Breast epithelium (tissue), 4 donors: ENCODE measurements at regions not wholly inside any gene's neighbourhood (a gene's known extent, or its start where the extent isn't known, plus 50 kb on each side); places are given as distances from the start of the nearest gene placed in this dataset.

Source experiments
- DNase-seq, 2 donors: peaks; one replicate each; pipeline ENCODE4 v3.0.0-alpha.2; 2019; ENCODE audit warnings: low spot score in 2 of 2
- H3K27ac ChIP-seq, 2 donors: fragments of 200-600 bp; sonication (generic) in 1 of 2; one replicate each; pipeline ENCODE4 v1.5.1; 2016 to 2019; ENCODE audit warnings: mild to moderate bottlenecking in 1 of 2
- H3K27me3 ChIP-seq, 2 donors: fragments of 200-600 bp; sonication (generic) in 1 of 2; one replicate each; pipeline versions ENCODE4 v1.5.1 to v1.6.0; 2017 to 2019; ENCODE audit warnings: control low read depth in 1 of 2, mild to moderate bottlenecking in 1 of 2
- H3K36me3 ChIP-seq: fragments of 200-600 bp; one replicate; pipeline ENCODE4 v1.5.1; 2019
- H3K4me1 ChIP-seq, 2 donors: fragments of 200-600 bp; sonication (generic); one replicate each; pipeline ENCODE4 v1.5.1; 2016 to 2019; ENCODE audit warnings: control low read depth in 1 of 2
- H3K4me3 ChIP-seq, 3 donors: fragments of 200-600 bp; sonication (generic); 1 replicate in 2 of 3; 2 replicates in 1 of 3; pipeline ENCODE4 v1.5.1; 2016 to 2019; ENCODE audit warnings: mild to moderate bottlenecking in 3 of 3, moderate library complexity in 2 of 3
- H3K9me3 ChIP-seq, 2 donors: fragments of 200-600 bp; sonication (generic) in 1 of 2; one replicate each; pipeline ENCODE4 v1.5.1; 2016 to 2019; ENCODE audit warnings: control low read depth in 1 of 2
- POLR2A ChIP-seq: fragments of 450-650 bp; IDR thresholded peaks from one replicate; pipeline ENCODE4 v1.6.1; 2016; ENCODE audit warnings: antibody characterized with exemption, mild to moderate bottlenecking, moderate library complexity
- POLR2AphosphoS5 ChIP-seq, 3 donors: sonication (generic); formaldehyde crosslinking; IDR thresholded peaks; one replicate each; pipeline ENCODE4 v1.6.1; 2017; ENCODE audit warnings: antibody characterized with exemption in 3 of 3
- intact Hi-C: fragments of 100-400 bp; cut with DNase I; formaldehyde crosslinking; loops from one replicate; pipeline ENCODE4 v1.15.1; 2023; ENCODE audit warnings: low total_unique reads
- TF ChIP-seq, protein P1 (sequence below), 3 donors: fragments of 450-650 bp; IDR thresholded peaks; one replicate each; pipeline ENCODE4 v1.5.1; 2016 to 2017; ENCODE audit warnings: antibody characterized with exemption in 3 of 3, mild to moderate bottlenecking in 3 of 3, moderate library complexity in 3 of 3

GRCh38 chr20:47868236-47868635 is 83.0 kb upstream of the SULF2 start:
- no peaks in the 10 kb centered on the region for H3K36me3 ChIP-seq
- H3K27me3 ChIP-seq, result peaks cover 0 to 7% of the 10 kb centered on the region in 2 donors
- no peak overlapping the region for H3K4me3 ChIP-seq
- intact Hi-C loops, result no loop called here
- TF ChIP-seq POLR2A, result no peak
- H3K4me1 ChIP-seq, result no peaks in the 10 kb centered on the region
- H3K9me3 ChIP-seq, result no peaks in the 10 kb centered on the region
- DNase-seq, result no peak
- H3K27ac ChIP-seq, result no peak overlapping the region

DNA sequence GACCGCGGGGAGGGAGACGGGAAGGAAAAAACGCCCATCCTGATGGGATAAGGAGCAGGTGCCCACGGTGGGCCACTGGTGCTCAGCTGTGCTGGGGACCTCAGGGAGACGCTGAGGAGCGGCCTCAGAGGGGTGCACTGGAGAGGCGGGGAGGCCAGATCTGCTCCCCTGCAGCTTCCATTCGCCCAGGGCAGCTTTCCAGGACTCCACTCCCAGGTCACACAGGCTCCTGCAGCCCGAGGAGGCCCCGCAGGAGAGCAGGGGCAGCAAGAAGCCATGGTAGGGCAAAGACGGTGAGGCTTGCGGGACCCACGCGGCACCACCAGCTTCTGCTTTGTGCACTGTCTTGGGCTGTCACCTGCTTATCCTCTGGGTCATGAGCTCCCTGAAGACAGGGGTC is 82.5 kb upstream of the SULF2 start:
- H3K27ac ChIP-seq, result no peak overlapping the region
- H3K4me1 ChIP-seq, result no peaks in the 10 kb centered on the region
- intact Hi-C loops, result no loop called here
- no peak for DNase-seq
- no peak overlapping the region for H3K4me3 ChIP-seq
- no peaks in the 10 kb centered on the region for H3K36me3 ChIP-seq
- TF ChIP-seq, protein P1, sequence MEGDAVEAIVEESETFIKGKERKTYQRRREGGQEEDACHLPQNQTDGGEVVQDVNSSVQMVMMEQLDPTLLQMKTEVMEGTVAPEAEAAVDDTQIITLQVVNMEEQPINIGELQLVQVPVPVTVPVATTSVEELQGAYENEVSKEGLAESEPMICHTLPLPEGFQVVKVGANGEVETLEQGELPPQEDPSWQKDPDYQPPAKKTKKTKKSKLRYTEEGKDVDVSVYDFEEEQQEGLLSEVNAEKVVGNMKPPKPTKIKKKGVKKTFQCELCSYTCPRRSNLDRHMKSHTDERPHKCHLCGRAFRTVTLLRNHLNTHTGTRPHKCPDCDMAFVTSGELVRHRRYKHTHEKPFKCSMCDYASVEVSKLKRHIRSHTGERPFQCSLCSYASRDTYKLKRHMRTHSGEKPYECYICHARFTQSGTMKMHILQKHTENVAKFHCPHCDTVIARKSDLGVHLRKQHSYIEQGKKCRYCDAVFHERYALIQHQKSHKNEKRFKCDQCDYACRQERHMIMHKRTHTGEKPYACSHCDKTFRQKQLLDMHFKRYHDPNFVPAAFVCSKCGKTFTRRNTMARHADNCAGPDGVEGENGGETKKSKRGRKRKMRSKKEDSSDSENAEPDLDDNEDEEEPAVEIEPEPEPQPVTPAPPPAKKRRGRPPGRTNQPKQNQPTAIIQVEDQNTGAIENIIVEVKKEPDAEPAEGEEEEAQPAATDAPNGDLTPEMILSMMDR (IDR thresholded peaks at IDR 0.05), result no peak
- no peak for TF ChIP-seq POLR2A
- no peak for TF ChIP-seq POLR2AphosphoS5 (IDR thresholded peaks at IDR 0.05)
- H3K27me3 ChIP-seq, result peaks cover 0 to 7% of the 10 kb centered on the region in 2 donors
- H3K9me3 ChIP-seq, result peaks cover 0 to 2% of the 10 kb centered on the region in 2 donors

- intact Hi-C loops, result no loop called here
- peaks cover 0 to 5% of the 10 kb centered on the region in 2 donors for H3K9me3 ChIP-seq
- H3K4me3 ChIP-seq, result no peak overlapping the region
- peaks cover 0 to 7% of the 10 kb centered on the region in 2 donors for H3K27me3 ChIP-seq
- no peaks in the 10 kb centered on the region for H3K36me3 ChIP-seq
- H3K4me1 ChIP-seq, result no peaks in the 10 kb centered on the region
- no peak overlapping the region for H3K27ac ChIP-seq
- no peak for DNase-seq
- no peak for TF ChIP-seq POLR2A
- TF ChIP-seq, protein P1 (IDR thresholded peaks at IDR 0.05), result no peak
- no peak for TF ChIP-seq POLR2AphosphoS5 (IDR thresholded peaks at IDR 0.05)
These were observed 81.2 kb upstream of the SULF2 start for GRCh38 chr20:47866480-47866879.

DNA sequence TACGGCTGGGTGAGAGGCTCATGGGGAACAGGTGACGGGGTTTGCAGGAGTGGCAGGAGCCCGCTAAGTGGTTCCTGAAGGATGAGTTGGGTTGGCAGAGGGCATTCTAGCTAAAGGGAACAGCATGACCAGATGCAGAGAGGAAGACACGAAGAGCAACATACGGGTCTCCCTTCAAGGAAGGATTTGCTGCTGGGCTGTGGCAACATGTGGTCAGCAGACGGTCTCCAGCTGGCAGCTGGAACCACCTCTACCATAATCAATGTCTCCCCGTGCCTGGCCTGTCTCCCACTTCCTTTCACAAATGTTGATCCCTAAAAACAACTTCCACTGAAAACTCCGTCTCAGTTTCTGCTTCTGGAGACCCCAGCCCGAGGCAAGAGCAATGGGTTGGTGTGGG is 80.6 kb upstream of the SULF2 start:
- peaks cover 0 to 7% of the 10 kb centered on the region in 2 donors for H3K27me3 ChIP-seq
- H3K9me3 ChIP-seq, result peaks cover 0 to 5% of the 10 kb centered on the region in 2 donors
- intact Hi-C loops, result no loop called here
- no peaks in the 10 kb centered on the region for H3K4me1 ChIP-seq
- no peak for DNase-seq
- H3K27ac ChIP-seq, result no peak overlapping the region
- H3K36me3 ChIP-seq, result no peaks in the 10 kb centered on the region
- H3K4me3 ChIP-seq, result no peak overlapping the region
- TF ChIP-seq POLR2A (no peak), POLR2AphosphoS5 (IDR thresholded peaks at IDR 0.05) (no peak)
- TF ChIP-seq, protein P1 (IDR thresholded peaks at IDR 0.05), result no peak

DNA sequence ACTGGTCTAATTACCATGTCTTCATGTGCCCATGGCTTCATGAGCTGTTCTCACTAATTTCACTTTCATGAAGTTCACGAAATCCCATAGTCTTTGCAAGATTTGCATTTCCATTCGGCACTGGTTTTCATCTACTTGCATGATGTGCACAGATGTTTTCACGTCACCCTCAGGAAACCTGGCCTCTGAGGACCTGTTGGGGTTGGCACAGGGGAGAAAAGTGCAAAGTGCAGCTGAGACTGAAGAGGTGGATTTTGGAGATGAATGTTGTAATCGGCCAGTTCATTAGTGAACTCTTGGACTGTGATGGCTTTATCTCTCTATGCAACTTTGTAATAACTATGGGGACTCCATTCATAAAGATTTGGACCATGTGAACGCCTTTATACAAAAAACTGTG is 80.2 kb upstream of the SULF2 start:
- H3K4me3 ChIP-seq, result no peak overlapping the region
- TF ChIP-seq POLR2AphosphoS5 (IDR thresholded peaks at IDR 0.05) (no peak), POLR2A (no peak)
- TF ChIP-seq, protein P1 (IDR thresholded peaks at IDR 0.05), result no peak
- intact Hi-C loops, result no loop called here
- H3K27ac ChIP-seq, result no peak overlapping the region
- peaks cover 0 to 7% of the 10 kb centered on the region in 2 donors for H3K27me3 ChIP-seq
- H3K4me1 ChIP-seq, result no peaks in the 10 kb centered on the region
- peaks cover 0 to 5% of the 10 kb centered on the region in 2 donors for H3K9me3 ChIP-seq
- no peak for DNase-seq
- H3K36me3 ChIP-seq, result no peaks in the 10 kb centered on the region

- TF ChIP-seq POLR2A, result no peak
- TF ChIP-seq, protein P1 (IDR thresholded peaks at IDR 0.05), result no peak
- H3K27ac ChIP-seq, result no peak overlapping the region
- no peaks in the 10 kb centered on the region for H3K4me1 ChIP-seq
These were observed 78.7 kb upstream of the SULF2 start for GRCh38 chr20:47863981-47864380.

More at GRCh38 chr20:47863981-47864380, 78.7 kb upstream of the SULF2 start:
- H3K27me3 ChIP-seq, result peaks cover 0 to 7% of the 10 kb centered on the region in 2 donors
- intact Hi-C loops, result no loop called here
- no peaks in the 10 kb centered on the region for H3K36me3 ChIP-seq
- no peak for DNase-seq
- H3K9me3 ChIP-seq, result peaks cover 0 to 5% of the 10 kb centered on the region in 2 donors
- H3K4me3 ChIP-seq, result no peak overlapping the region
